ENCODE measurements at regions not wholly inside any gene's neighbourhood (a gene's known extent, or its start where the extent isn't known, plus 50 kb on each side); places are given as distances from the start of the nearest gene placed in this dataset.

GRCh38 chr1:195481293-195481692 lies 1126.9 kb downstream of the KCNT2 start:
- TF ChIP-seq RCOR1 (IDR thresholded peaks at IDR 0.05; ENCODE audit: low read depth, low read length) = no peak
- TF ChIP-seq PHF8 (IDR thresholded peaks at IDR 0.05; ENCODE audit: borderline replicate concordance, low read depth) = no peak
- no peak for TF ChIP-seq MAFK (IDR thresholded peaks at IDR 0.05; ENCODE audit: partially characterized antibody)
- TF ChIP-seq KDM1A (IDR thresholded peaks at IDR 0.05; ENCODE audit: low read depth) = no peak
- TF ChIP-seq CTCF (IDR thresholded peaks at IDR 0.05) = no peak
- no peak for TF ChIP-seq SMC3 (IDR thresholded peaks at IDR 0.05)
- no peak for TF ChIP-seq CHD2 (IDR thresholded peaks at IDR 0.05; ENCODE audit: low read length, partially characterized antibody)
- no peak for TF ChIP-seq MAZ (IDR thresholded peaks at IDR 0.05; ENCODE audit: borderline replicate concordance, low read depth, low read length)
- no peak for TF ChIP-seq POLR2A (IDR thresholded peaks at IDR 0.05; ENCODE audit: low read length)

Data from A549 (cell line).